C4-2B (cell line): ENCODE measurements at regions not wholly inside any gene's neighbourhood (a gene's known extent, or its start where the extent isn't known, plus 50 kb on each side); places are given as distances from the start of the nearest gene placed in this dataset.

ENCODE experiments used
- CTCF ChIP-seq: fragments of 450-650 bp; conservative IDR thresholded peaks from 2 replicates; pipeline ENCODE4 v1.5.1; 2017; ENCODE audit warnings: mild to moderate bottlenecking
- ZFX ChIP-seq: fragments of 450-650 bp; IDR thresholded peaks from 2 replicates; pipeline ENCODE4 v1.6.1; 2017

DNA sequence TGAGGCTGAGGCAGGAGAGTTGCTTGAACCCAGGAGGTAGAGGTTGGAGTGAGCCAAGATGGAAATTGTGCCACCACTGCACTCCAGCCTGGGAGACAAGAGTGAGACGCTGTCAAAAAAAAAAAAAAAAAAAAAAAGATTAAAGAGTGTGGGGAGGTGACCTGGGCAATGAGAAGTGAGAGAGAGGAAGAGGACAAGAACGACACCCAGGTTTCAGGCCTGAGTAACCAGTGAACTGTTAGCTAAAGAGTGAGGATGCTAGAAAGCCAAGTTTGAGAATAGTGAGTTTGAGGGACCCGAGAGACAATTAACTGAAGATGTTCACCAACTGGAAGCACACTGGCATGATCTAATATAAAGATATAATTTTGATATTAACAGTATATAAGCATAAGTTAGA lies 85.4 kb upstream of the TNFAIP3 start:
- TF ChIP-seq CTCF (no peak), ZFX (no peak)
